ENCODE measurements at regions not wholly inside any gene's neighbourhood (a gene's known extent, or its start where the extent isn't known, plus 50 kb on each side); places are given as distances from the start of the nearest gene placed in this dataset.
"Not testable (repeated sequence)": the region's sequence is repeated elsewhere in the genome, so short reads cannot be mapped to it uniquely, and the experiment has no call there.

GRCh38 chr5:85337435-85337834, 952.8 kb upstream of the EDIL3 start:
- peaks cover 8% of the 10 kb centered on the region for H3K9me3 Mint-ChIP-seq
- no peaks in the 10 kb centered on the region for H3K27me3 Mint-ChIP-seq (ENCODE audit: low read depth)
- H3K36me3 Mint-ChIP-seq (ENCODE audit: low read depth), result no peaks in the 10 kb centered on the region
- H3K4me1 Mint-ChIP-seq (ENCODE audit: low read depth), result no peaks in the 10 kb centered on the region
- no peak overlapping the region for H3K4me3 Mint-ChIP-seq (ENCODE audit: low read depth)
- intact Hi-C loops (cut with micrococcal nuclease), result no loop called here
- DNase-seq (ENCODE audit: low spot score), result no peak
- H3K27ac Mint-ChIP-seq, result no peak overlapping the region

- Mint-ChIP-seq H3K27me3 (ENCODE audit: low read depth) (no peaks in the 10 kb centered on the region), H3K9me3 (peaks cover 8% of the 10 kb centered on the region), H3K36me3 (ENCODE audit: low read depth) (no peaks in the 10 kb centered on the region), H3K27ac (no peak overlapping the region), H3K4me1 (ENCODE audit: low read depth) (no peaks in the 10 kb centered on the region), H3K4me3 (ENCODE audit: low read depth) (no peak overlapping the region)
- no peak for DNase-seq (ENCODE audit: low spot score)
- intact Hi-C loops (cut with micrococcal nuclease), result no loop called here
Measured at GRCh38 chr5:85340790-85341189, 956.1 kb upstream of the EDIL3 start.

- Mint-ChIP-seq H3K4me3 (ENCODE audit: low read depth) (no peak overlapping the region), H3K4me1 (ENCODE audit: low read depth) (no peaks in the 10 kb centered on the region), H3K36me3 (ENCODE audit: low read depth) (no peaks in the 10 kb centered on the region), H3K27me3 (ENCODE audit: low read depth) (no peaks in the 10 kb centered on the region), H3K27ac (no peak overlapping the region), H3K9me3 (peaks cover 13% of the 10 kb centered on the region)
- intact Hi-C loops (cut with micrococcal nuclease), result no loop called here
- no peak for DNase-seq (ENCODE audit: low spot score)
Measured at GRCh38 chr5:85345818-85346217, 961.1 kb upstream of the EDIL3 start.

- DNase-seq (ENCODE audit: low spot score), result no peak
- Mint-ChIP-seq H3K9me3 (no peaks in the 10 kb centered on the region), H3K4me3 (ENCODE audit: low read depth) (no peak overlapping the region), H3K36me3 (ENCODE audit: low read depth) (no peaks in the 10 kb centered on the region), H3K27ac (no peak overlapping the region), H3K27me3 (ENCODE audit: low read depth) (no peaks in the 10 kb centered on the region), H3K4me1 (ENCODE audit: low read depth) (no peaks in the 10 kb centered on the region)
- intact Hi-C loops (cut with micrococcal nuclease), result no loop called here
Measured at GRCh38 chr5:85357309-85357708, 972.6 kb upstream of the EDIL3 start.

GRCh38 chr5:85375525-85375924, 990.8 kb upstream of the EDIL3 start:
- Mint-ChIP-seq H3K4me1 (ENCODE audit: low read depth) (no peaks in the 10 kb centered on the region), H3K27ac (no peak overlapping the region), H3K36me3 (ENCODE audit: low read depth) (no peaks in the 10 kb centered on the region), H3K4me3 (ENCODE audit: low read depth) (no peak overlapping the region), H3K27me3 (ENCODE audit: low read depth) (no peaks in the 10 kb centered on the region), H3K9me3 (peaks cover 9% of the 10 kb centered on the region)
- no peak for DNase-seq (ENCODE audit: low spot score)
- intact Hi-C loops (cut with micrococcal nuclease), result no loop called here

- Mint-ChIP-seq H3K4me3 (ENCODE audit: low read depth) (no peak overlapping the region), H3K9me3 (peaks cover 23% of the 10 kb centered on the region), H3K4me1 (ENCODE audit: low read depth) (no peaks in the 10 kb centered on the region), H3K27me3 (ENCODE audit: low read depth) (no peaks in the 10 kb centered on the region), H3K27ac (no peak overlapping the region), H3K36me3 (ENCODE audit: low read depth) (no peaks in the 10 kb centered on the region)
- no peak for DNase-seq (ENCODE audit: low spot score)
- intact Hi-C loops (cut with micrococcal nuclease), result no loop called here
Measured at GRCh38 chr5:85388770-85389169, 1004.1 kb upstream of the EDIL3 start.

- H3K9me3 Mint-ChIP-seq, result peaks cover 12% of the 10 kb centered on the region
- H3K4me3 Mint-ChIP-seq (ENCODE audit: low read depth); intact Hi-C loops (cut with micrococcal nuclease); H3K36me3 Mint-ChIP-seq (ENCODE audit: low read depth); H3K4me1 Mint-ChIP-seq (ENCODE audit: low read depth); H3K27ac Mint-ChIP-seq; DNase-seq (ENCODE audit: low spot score); H3K27me3 Mint-ChIP-seq (ENCODE audit: low read depth): not testable (repeated sequence)
Measured at GRCh38 chr5:85392309-85392708, 1007.6 kb upstream of the EDIL3 start.

- Mint-ChIP-seq H3K4me1 (ENCODE audit: low read depth) (no peaks in the 10 kb centered on the region), H3K27ac (no peak overlapping the region), H3K27me3 (ENCODE audit: low read depth) (no peaks in the 10 kb centered on the region), H3K36me3 (ENCODE audit: low read depth) (no peaks in the 10 kb centered on the region), H3K9me3 (peaks cover 17% of the 10 kb centered on the region), H3K4me3 (ENCODE audit: low read depth) (no peak overlapping the region)
- intact Hi-C loops (cut with micrococcal nuclease), result no loop called here
- no peak for DNase-seq (ENCODE audit: low spot score)
Measured at GRCh38 chr5:85395526-85395925, 1010.8 kb upstream of the EDIL3 start.

GRCh38 chr5:85397451-85397850, 1012.8 kb upstream of the EDIL3 start:
- Mint-ChIP-seq H3K27ac (no peak overlapping the region), H3K4me3 (ENCODE audit: low read depth) (no peak overlapping the region), H3K4me1 (ENCODE audit: low read depth) (no peaks in the 10 kb centered on the region), H3K36me3 (ENCODE audit: low read depth) (no peaks in the 10 kb centered on the region), H3K27me3 (ENCODE audit: low read depth) (no peaks in the 10 kb centered on the region), H3K9me3 (peaks cover 21% of the 10 kb centered on the region)
- intact Hi-C loops (cut with micrococcal nuclease), result no loop called here
- no peak for DNase-seq (ENCODE audit: low spot score)

GRCh38 chr5:85428426-85428934, 1043.8 kb upstream of the EDIL3 start:
- Mint-ChIP-seq H3K27me3 (ENCODE audit: low read depth) (no peaks in the 10 kb centered on the region), H3K4me1 (ENCODE audit: low read depth) (no peaks in the 10 kb centered on the region), H3K27ac (no peak overlapping the region), H3K9me3 (peaks cover 22% of the 10 kb centered on the region), H3K4me3 (ENCODE audit: low read depth) (no peak overlapping the region), H3K36me3 (ENCODE audit: low read depth) (no peaks in the 10 kb centered on the region)
- no peak for DNase-seq (ENCODE audit: low spot score)
- intact Hi-C loops (cut with micrococcal nuclease), result no loop called here

GRCh38 chr5:85431726-85432125, 1047.0 kb upstream of the EDIL3 start:
- H3K27me3 Mint-ChIP-seq (ENCODE audit: low read depth); intact Hi-C loops (cut with micrococcal nuclease); H3K27ac Mint-ChIP-seq; H3K4me1 Mint-ChIP-seq (ENCODE audit: low read depth); H3K4me3 Mint-ChIP-seq (ENCODE audit: low read depth); DNase-seq (ENCODE audit: low spot score); H3K36me3 Mint-ChIP-seq (ENCODE audit: low read depth): not testable (repeated sequence)
- H3K9me3 Mint-ChIP-seq, result peaks cover 32% of the 10 kb centered on the region

- no peak overlapping the region for H3K4me3 Mint-ChIP-seq (ENCODE audit: low read depth)
- no peak overlapping the region for H3K27ac Mint-ChIP-seq
Measured at GRCh38 chr5:85441156-85441555, 1056.5 kb upstream of the EDIL3 start.

GRCh38 chr5:85441853-85442252, 1057.2 kb upstream of the EDIL3 start:
- Mint-ChIP-seq H3K4me1 (ENCODE audit: low read depth) (no peaks in the 10 kb centered on the region), H3K9me3 (peaks cover 15% of the 10 kb centered on the region), H3K27ac (no peak overlapping the region), H3K27me3 (ENCODE audit: low read depth) (no peaks in the 10 kb centered on the region), H3K36me3 (ENCODE audit: low read depth) (no peaks in the 10 kb centered on the region), H3K4me3 (ENCODE audit: low read depth) (no peak overlapping the region)
- intact Hi-C loops (cut with micrococcal nuclease), result no loop called here
- no peak for DNase-seq (ENCODE audit: low spot score)

More at GRCh38 chr5:85441156-85441555, 1056.5 kb upstream of the EDIL3 start:
- intact Hi-C loops (cut with micrococcal nuclease), result no loop called here
- Mint-ChIP-seq H3K27me3 (ENCODE audit: low read depth) (no peaks in the 10 kb centered on the region), H3K4me1 (ENCODE audit: low read depth) (no peaks in the 10 kb centered on the region), H3K9me3 (peaks cover 15% of the 10 kb centered on the region), H3K36me3 (ENCODE audit: low read depth) (no peaks in the 10 kb centered on the region)
- no peak for DNase-seq (ENCODE audit: low spot score)

All from activated T-helper 2 cell treated with anti-CD3 and anti-CD28 coated beads, Interferon-gamma antibody, Interleukin-2, Interleukin-4, amounts not matched to agents 10 μg/mL and 5 μg/mL and 100 μg/mL, durations not matched to agents 14 hours and 24 hours and 36 hours (primary cell).